ENCODE measurements at regions not wholly inside any gene's neighbourhood (a gene's known extent, or its start where the extent isn't known, plus 50 kb on each side); places are given as distances from the start of the nearest gene placed in this dataset.

DNA sequence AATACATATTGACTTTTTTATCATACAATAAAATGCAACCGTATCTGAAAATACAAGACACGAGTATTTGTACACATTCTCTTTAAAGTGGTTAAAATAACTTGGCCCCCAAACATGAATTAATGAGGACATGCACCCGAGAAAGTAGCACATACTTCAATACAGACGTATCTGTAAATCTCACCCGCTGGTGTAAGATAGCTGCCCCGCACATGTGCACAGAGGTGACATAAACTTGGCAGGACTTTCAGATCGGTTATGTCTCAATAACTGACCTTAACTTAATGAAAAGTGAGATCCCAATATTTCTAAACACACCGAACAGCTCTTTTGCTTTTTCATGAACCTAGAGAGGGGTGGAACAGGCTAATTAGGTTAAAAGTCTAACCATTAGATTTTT, 91.5 kb upstream of the RPS6KA2 start:
- no peak for TF ChIP-seq EZH2 (IDR thresholded peaks at IDR 0.05; ENCODE audit: borderline replicate concordance, low read length)
- no peak for TF ChIP-seq CTCF (IDR thresholded peaks at IDR 0.05; ENCODE audit: low read length)

Data from OCI-LY1 (cell line).